Upper lobe of left lung (tissue), 4 donors: ENCODE measurements at regions not wholly inside any gene's neighbourhood (a gene's known extent, or its start where the extent isn't known, plus 50 kb on each side); places are given as distances from the start of the nearest gene placed in this dataset.

ENCODE experiments used
- EP300 ChIP-seq, 4 donors: sonication (generic); formaldehyde crosslinking; IDR thresholded peaks; one replicate each; pipeline ENCODE4 v1.5.1; 2017; ENCODE audit warnings: antibody characterized with exemption in 4 of 4, control low read depth in 2 of 4
- POLR2A ChIP-seq, 4 donors: fragments of 450-650 bp; IDR thresholded peaks; one replicate each; pipeline ENCODE4 v1.5.1; 2016 to 2017; ENCODE audit warnings: antibody characterized with exemption in 4 of 4, mild to moderate bottlenecking in 2 of 4
- POLR2AphosphoS5 ChIP-seq, 2 donors: sonication (generic); formaldehyde crosslinking; IDR thresholded peaks; one replicate each; pipeline ENCODE4 v1.5.1; 2017; ENCODE audit warnings: antibody characterized with exemption in 2 of 2
- TF ChIP-seq, protein P1 (sequence below), 6 experiments: fragments of 450-650 bp in 4 of 6; fragments of 200-600 bp in 2 of 6; sonication (generic) in 2 of 6; IDR thresholded peaks; one replicate each; pipeline ENCODE4 v1.5.1; 2016 to 2019; ENCODE audit warnings: antibody characterized with exemption in 6 of 6

DNA sequence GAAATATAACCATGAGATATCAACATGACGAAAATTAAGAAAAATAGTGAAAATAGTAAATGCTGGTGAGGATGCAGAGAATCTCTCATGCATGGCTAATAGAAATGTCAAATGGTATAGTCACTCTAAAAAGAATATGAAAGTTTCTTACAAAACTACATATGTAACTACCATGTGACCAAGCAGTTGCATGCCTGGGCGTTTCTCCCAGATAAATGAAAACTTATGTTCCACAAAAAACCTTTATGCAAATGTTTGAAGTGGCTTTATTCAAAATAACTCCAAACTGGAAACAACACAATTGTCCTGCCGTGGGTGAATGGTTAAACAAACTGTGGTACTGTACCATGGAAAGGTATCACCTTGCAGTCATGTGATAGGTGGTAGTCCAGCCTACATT, 112.4 kb downstream of the HDGFL1 start:
- TF ChIP-seq, protein P1, sequence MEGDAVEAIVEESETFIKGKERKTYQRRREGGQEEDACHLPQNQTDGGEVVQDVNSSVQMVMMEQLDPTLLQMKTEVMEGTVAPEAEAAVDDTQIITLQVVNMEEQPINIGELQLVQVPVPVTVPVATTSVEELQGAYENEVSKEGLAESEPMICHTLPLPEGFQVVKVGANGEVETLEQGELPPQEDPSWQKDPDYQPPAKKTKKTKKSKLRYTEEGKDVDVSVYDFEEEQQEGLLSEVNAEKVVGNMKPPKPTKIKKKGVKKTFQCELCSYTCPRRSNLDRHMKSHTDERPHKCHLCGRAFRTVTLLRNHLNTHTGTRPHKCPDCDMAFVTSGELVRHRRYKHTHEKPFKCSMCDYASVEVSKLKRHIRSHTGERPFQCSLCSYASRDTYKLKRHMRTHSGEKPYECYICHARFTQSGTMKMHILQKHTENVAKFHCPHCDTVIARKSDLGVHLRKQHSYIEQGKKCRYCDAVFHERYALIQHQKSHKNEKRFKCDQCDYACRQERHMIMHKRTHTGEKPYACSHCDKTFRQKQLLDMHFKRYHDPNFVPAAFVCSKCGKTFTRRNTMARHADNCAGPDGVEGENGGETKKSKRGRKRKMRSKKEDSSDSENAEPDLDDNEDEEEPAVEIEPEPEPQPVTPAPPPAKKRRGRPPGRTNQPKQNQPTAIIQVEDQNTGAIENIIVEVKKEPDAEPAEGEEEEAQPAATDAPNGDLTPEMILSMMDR (IDR thresholded peaks at IDR 0.05): no peak
- TF ChIP-seq POLR2A (IDR thresholded peaks at IDR 0.05) (no peak), EP300 (IDR thresholded peaks at IDR 0.05) (no peak), POLR2AphosphoS5 (IDR thresholded peaks at IDR 0.05) (no peak)
